Smooth muscle cell (in vitro differentiated cells): ENCODE measurements at regions not wholly inside any gene's neighbourhood (a gene's known extent, or its start where the extent isn't known, plus 50 kb on each side); places are given as distances from the start of the nearest gene placed in this dataset.
"Not testable (repeated sequence)": the region's sequence is repeated elsewhere in the genome, so short reads cannot be mapped to it uniquely, and the experiment has no call there.

Experiments used
- DNase-seq: peaks from one replicate; lab custom pipeline; 2025; ENCODE audit not compliant: unreplicated experiment; lab: John Stamatoyannopoulos, UW
- H2AFZ ChIP-seq: fragments of 200-600 bp; sonication (generic); 2 replicates; pipeline ENCODE4 v1.6.0; 2016; ENCODE audit warnings: antibody characterized with exemption, low read depth, mild to moderate bottlenecking
- H3F3A ChIP-seq: fragments of 200-600 bp; sonication (generic); 2 replicates; pipeline ENCODE4 v1.6.0; 2017; ENCODE audit warnings: antibody characterized with exemption, low read depth
- H3K27ac ChIP-seq: fragments of 200-600 bp; sonication (generic); 2 replicates; pipeline ENCODE4 v1.5.1; 2016; ENCODE audit warnings: low read depth, mild to moderate bottlenecking
- H3K27me3 ChIP-seq: fragments of 200-600 bp; sonication (generic); 2 replicates; pipeline ENCODE4 v1.6.1; 2016; ENCODE audit warnings: low read depth, mild to moderate bottlenecking
- H3K36me3 ChIP-seq: fragments of 200-600 bp; sonication (generic); 2 replicates; pipeline ENCODE4 v1.5.1; 2016; ENCODE audit warnings: low read depth
- H3K4me1 ChIP-seq: fragments of 200-600 bp; sonication (generic); 2 replicates; pipeline ENCODE4 v1.5.1; 2016; ENCODE audit warnings: low read depth
- H3K4me2 ChIP-seq: fragments of 200-600 bp; sonication (generic); 2 replicates; pipeline ENCODE4 v1.6.0; 2016; ENCODE audit warnings: mild to moderate bottlenecking
- H3K4me3 ChIP-seq: fragments of 200-600 bp; sonication (generic); 2 replicates; pipeline ENCODE4 v1.5.1; 2016; ENCODE audit warnings: mild to moderate bottlenecking
- H3K79me2 ChIP-seq: fragments of 200-600 bp; sonication (generic); 2 replicates; pipeline ENCODE4 v1.6.0; 2016; ENCODE audit warnings: low read depth, mild to moderate bottlenecking
- H3K9ac ChIP-seq: fragments of 200-600 bp; sonication (generic); 2 replicates; pipeline ENCODE4 v1.6.0; 2016; ENCODE audit warnings: low read depth
- H3K9me3 ChIP-seq: fragments of 200-600 bp; sonication (generic); replicated peaks from 2 replicates; pipeline ENCODE4 v1.5.1; 2016; ENCODE audit warnings: low read depth
- H4K20me1 ChIP-seq: fragments of 200-600 bp; sonication (generic); 2 replicates; pipeline ENCODE4 v1.6.0; 2016; ENCODE audit warnings: low read depth
- CTCF ChIP-seq: fragments of 200-600 bp; sonication (generic); IDR thresholded peaks from 2 replicates; pipeline ENCODE4 v1.5.1; 2017; ENCODE audit warnings: borderline replicate concordance, mild to moderate bottlenecking, antibody characterized with exemption; ENCODE audit not compliant: insufficient read depth, poor library complexity, severe bottlenecking
- WGBS: methylation state at CpG from one replicate; pipeline ENCODE4 v1.1.7; 2016; ENCODE audit warnings: low lambda C conversion rate; 5-methylcytosine and 5-hydroxymethylcytosine counted together

GRCh38 chr2:181792906-181793305, 98.6 kb upstream of the ITPRID2 start:
- Histone ChIP-seq H3K4me2 (no peak overlapping the region), H3K9ac (no peak overlapping the region), H3K4me3 (no peak overlapping the region), H3K27ac (no peak overlapping the region), H3F3A (peaks cover 5% of the 10 kb centered on the region), H3K27me3 (no peaks in the 10 kb centered on the region), H2AFZ (no peak overlapping the region), H3K4me1 (no peaks in the 10 kb centered on the region), H3K36me3 (no peaks in the 10 kb centered on the region), H3K79me2 (no peaks in the 10 kb centered on the region), H3K9me3 (no peaks in the 10 kb centered on the region), H4K20me1 (no peaks in the 10 kb centered on the region)
- 83% methylated on average over 1 of the region's 1 CpG for WGBS
- no peak for DNase-seq
- no peak for TF ChIP-seq CTCF

- H3K9ac ChIP-seq: no peak overlapping the region
- no peaks in the 10 kb centered on the region for H4K20me1 ChIP-seq
- H3K4me1 ChIP-seq: no peaks in the 10 kb centered on the region
- no peaks in the 10 kb centered on the region for H3F3A ChIP-seq
- H3K27me3 ChIP-seq: no peaks in the 10 kb centered on the region
- no peaks in the 10 kb centered on the region for H3K36me3 ChIP-seq
- H2AFZ ChIP-seq: no peak overlapping the region
- H3K4me2 ChIP-seq: no peak overlapping the region
- no peaks in the 10 kb centered on the region for H3K79me2 ChIP-seq
- TF ChIP-seq CTCF: no peak
- WGBS: 90% methylated on average over 2 of the region's 2 CpGs
- no peak overlapping the region for H3K27ac ChIP-seq
- no peaks in the 10 kb centered on the region for H3K9me3 ChIP-seq
- H3K4me3 ChIP-seq: no peak overlapping the region
- no peak for DNase-seq
Measured at GRCh38 chr2:181798022-181798421, 93.5 kb upstream of the ITPRID2 start.

GRCh38 chr2:181802300-181802699, 89.2 kb upstream of the ITPRID2 start:
- H3K9me3 ChIP-seq, H3K4me2 ChIP-seq, H3K79me2 ChIP-seq, H3K9ac ChIP-seq, H3K36me3 ChIP-seq, H2AFZ ChIP-seq, H3F3A ChIP-seq, H3K27ac ChIP-seq, DNase-seq, H3K4me3 ChIP-seq, H3K27me3 ChIP-seq, H4K20me1 ChIP-seq: not testable (repeated sequence)
- H3K4me1 ChIP-seq: peaks cover 17% of the 10 kb centered on the region
- WGBS: 100% methylated on average over 1 of the region's 1 CpG

GRCh38 chr2:181803903-181804799, 87.4 kb upstream of the ITPRID2 start:
- not testable (repeated sequence) for H3K4me3 ChIP-seq, DNase-seq, H3F3A ChIP-seq, H3K79me2 ChIP-seq, H3K27me3 ChIP-seq, H3K36me3 ChIP-seq, H3K9ac ChIP-seq, H3K9me3 ChIP-seq, H4K20me1 ChIP-seq
- Histone ChIP-seq H2AFZ (peak overlapping the region; percentile 51), H3K27ac (peak overlapping the region; percentile 76), H3K4me1 (peaks cover 17% of the 10 kb centered on the region), H3K4me2 (peak overlapping the region; percentile 49)
- 63% methylated on average over 12 of the region's 12 CpGs for WGBS
